PC-3 (cell line): ENCODE measurements at regions not wholly inside any gene's neighbourhood (a gene's known extent, or its start where the extent isn't known, plus 50 kb on each side); places are given as distances from the start of the nearest gene placed in this dataset.

Source experiments
- ATAC-seq: fragments of 200-7000 bp; cut with Tn5 transposase; 2 replicates; pipeline ENCODE4 v1.9.1; 2020; ENCODE audit warnings: mild to moderate bottlenecking, moderate library complexity
- BruUV-seq: library from RNA; stranded (reverse); fragments of 400-500 nt; replicated peaks from 2 replicates; lab custom pipeline; 2021; lab: Mats Ljungman, UMichigan
- CTCF ChIA-PET: fragments of 300-600 bp; sonication (Branson Sonifier 250); formaldehyde crosslinking; loops from one replicate; lab custom pipeline; 2022; ENCODE audit warnings: antibody characterized with exemption; lab: Charles Lee
- POLR2A ChIA-PET: fragments of 300-600 bp; sonication (Branson Sonifier 250); formaldehyde crosslinking; loops from one replicate; lab custom pipeline; 2022; ENCODE audit warnings: antibody characterized with exemption; ENCODE audit not compliant: unreplicated experiment; lab: Charles Lee
- DNase-seq: peaks from one replicate; pipeline ENCODE4 v3.0.0-alpha.2; 2015
- H2AFZ ChIP-seq: fragments of 300-600 bp; sonication (generic); 2 replicates; pipeline ENCODE4 v1.6.0; 2016; ENCODE audit warnings: antibody characterized with exemption, low read length
- H3F3A ChIP-seq: fragments of 300-600 bp; sonication (generic); one replicate; pipeline ENCODE4 v1.6.0; 2017; ENCODE audit warnings: antibody characterized with exemption, low read length, control low read depth, mild to moderate bottlenecking; ENCODE audit not compliant: unreplicated experiment
- H3K27ac ChIP-seq: fragments of 300-600 bp; sonication (generic); 2 replicates; pipeline ENCODE4 v1.5.1; 2016; ENCODE audit warnings: mild to moderate bottlenecking, low read length
- H3K27me3 ChIP-seq: fragments of 300-600 bp; sonication (generic); 2 replicates; pipeline ENCODE4 v1.6.1; 2016; ENCODE audit warnings: low read length, mixed read lengths
- H3K36me3 ChIP-seq: fragments of 300-600 bp; sonication (generic); 2 replicates; pipeline ENCODE4 v1.6.1; 2016; ENCODE audit warnings: low read depth, mixed run types, low read length, mixed read lengths
- H3K4me1 ChIP-seq: fragments of 300-600 bp; sonication (generic); 2 replicates; pipeline ENCODE4 v1.5.1; 2016; ENCODE audit warnings: low read length; ENCODE audit not compliant: insufficient read depth
- H3K4me2 ChIP-seq: fragments of 300-600 bp; sonication (generic); 2 replicates; pipeline ENCODE4 v1.6.0; 2016; ENCODE audit warnings: low read length
- H3K4me3 ChIP-seq: fragments of 300-600 bp; sonication (generic); 2 replicates; pipeline ENCODE4 v1.5.1; 2016; ENCODE audit warnings: mild to moderate bottlenecking, low read length, mixed read lengths
- H3K79me2 ChIP-seq: fragments of 300-600 bp; sonication (generic); 2 replicates; pipeline ENCODE4 v1.6.1; 2017; ENCODE audit warnings: low read length, mixed read lengths
- H3K9ac ChIP-seq: fragments of 300-600 bp; sonication (generic); 2 replicates; pipeline ENCODE4 v1.6.0; 2016; ENCODE audit warnings: mild to moderate bottlenecking, low read length
- H3K9me2 ChIP-seq: fragments of 300-600 bp; sonication (generic); replicated peaks from 2 replicates; pipeline ENCODE4 v1.6.1; 2016; ENCODE audit warnings: mixed run types, low read length, mixed read lengths
- H3K9me3 ChIP-seq: fragments of 300-600 bp; sonication (generic); 2 replicates; pipeline ENCODE4 v1.6.1; 2016; ENCODE audit warnings: low read length, mixed read lengths
- H4K20me1 ChIP-seq: fragments of 300-600 bp; sonication (generic); 2 replicates; pipeline ENCODE4 v1.6.1; 2016; ENCODE audit warnings: low read length, mixed read lengths
- EZH2 ChIP-seq: fragments of 300-600 bp; sonication (generic); IDR thresholded peaks from one replicate; pipeline ENCODE4 v1.6.1; 2017; ENCODE audit warnings: antibody characterized with exemption, mild to moderate bottlenecking, low read length; ENCODE audit not compliant: unreplicated experiment
- EZH2phosphoT487 ChIP-seq: fragments of 300-600 bp; sonication (generic); IDR thresholded peaks from 2 replicates; pipeline ENCODE4 v1.6.1; 2018; ENCODE audit warnings: mild to moderate bottlenecking, antibody characterized with exemption, low read length, borderline replicate concordance
- intact Hi-C: fragments of 100-400 bp; cut with micrococcal nuclease; formaldehyde crosslinking; loops from 2 replicates; pipeline ENCODE4 v1.9.0; 2023
- TF ChIP-seq, protein P1 (sequence below): fragments of 300-600 bp; sonication (generic); conservative IDR thresholded peaks from 2 replicates; pipeline ENCODE4 v1.5.1; 2017; ENCODE audit warnings: antibody characterized with exemption, low read depth, mild to moderate bottlenecking, low read length

DNA sequence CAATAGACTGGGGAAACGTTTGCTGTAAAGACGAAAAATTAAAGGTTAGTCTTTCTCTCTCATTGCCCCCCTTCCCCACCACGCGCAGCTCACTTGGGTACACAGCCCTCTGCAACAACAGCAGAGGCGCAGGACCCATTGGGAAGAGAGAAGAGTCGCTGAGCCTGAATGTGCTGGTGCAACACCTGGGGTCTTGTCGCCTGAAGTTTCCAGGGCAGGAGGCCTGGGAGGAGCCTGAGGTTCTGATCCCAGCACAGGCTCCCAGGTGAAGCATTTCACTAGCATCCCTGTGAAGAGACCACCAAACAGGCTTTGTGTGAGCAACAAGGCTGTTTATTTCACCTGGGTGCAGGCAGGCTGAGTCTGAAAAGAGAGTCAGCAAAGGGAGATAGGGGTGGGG, 116.2 kb upstream of the NTM start:
- Histone ChIP-seq H3K4me1 (no peaks in the 10 kb centered on the region), H3K9ac (no peak overlapping the region), H3K36me3 (no peaks in the 10 kb centered on the region), H3K27me3 (peaks cover 63% of the 10 kb centered on the region), H3K79me2 (no peaks in the 10 kb centered on the region), H4K20me1 (no peaks in the 10 kb centered on the region), H3K4me2 (no peak overlapping the region), H2AFZ (no peak overlapping the region), H3K9me3 (no peaks in the 10 kb centered on the region), H3F3A (no peaks in the 10 kb centered on the region), H3K9me2 (no peaks in the 10 kb centered on the region), H3K4me3 (no peak overlapping the region), H3K27ac (no peak overlapping the region)
- DNase-seq (no peak), ATAC-seq (no peak)
- no TSS peak for BruUV-seq
- ChIA-PET POLR2A (no interaction called here), CTCF (no interaction called here)
- TF ChIP-seq EZH2phosphoT487 (no peak), EZH2 (no peak)
- TF ChIP-seq, protein P1, sequence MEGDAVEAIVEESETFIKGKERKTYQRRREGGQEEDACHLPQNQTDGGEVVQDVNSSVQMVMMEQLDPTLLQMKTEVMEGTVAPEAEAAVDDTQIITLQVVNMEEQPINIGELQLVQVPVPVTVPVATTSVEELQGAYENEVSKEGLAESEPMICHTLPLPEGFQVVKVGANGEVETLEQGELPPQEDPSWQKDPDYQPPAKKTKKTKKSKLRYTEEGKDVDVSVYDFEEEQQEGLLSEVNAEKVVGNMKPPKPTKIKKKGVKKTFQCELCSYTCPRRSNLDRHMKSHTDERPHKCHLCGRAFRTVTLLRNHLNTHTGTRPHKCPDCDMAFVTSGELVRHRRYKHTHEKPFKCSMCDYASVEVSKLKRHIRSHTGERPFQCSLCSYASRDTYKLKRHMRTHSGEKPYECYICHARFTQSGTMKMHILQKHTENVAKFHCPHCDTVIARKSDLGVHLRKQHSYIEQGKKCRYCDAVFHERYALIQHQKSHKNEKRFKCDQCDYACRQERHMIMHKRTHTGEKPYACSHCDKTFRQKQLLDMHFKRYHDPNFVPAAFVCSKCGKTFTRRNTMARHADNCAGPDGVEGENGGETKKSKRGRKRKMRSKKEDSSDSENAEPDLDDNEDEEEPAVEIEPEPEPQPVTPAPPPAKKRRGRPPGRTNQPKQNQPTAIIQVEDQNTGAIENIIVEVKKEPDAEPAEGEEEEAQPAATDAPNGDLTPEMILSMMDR, result no peak
- intact Hi-C loops, result no loop called here

DNA sequence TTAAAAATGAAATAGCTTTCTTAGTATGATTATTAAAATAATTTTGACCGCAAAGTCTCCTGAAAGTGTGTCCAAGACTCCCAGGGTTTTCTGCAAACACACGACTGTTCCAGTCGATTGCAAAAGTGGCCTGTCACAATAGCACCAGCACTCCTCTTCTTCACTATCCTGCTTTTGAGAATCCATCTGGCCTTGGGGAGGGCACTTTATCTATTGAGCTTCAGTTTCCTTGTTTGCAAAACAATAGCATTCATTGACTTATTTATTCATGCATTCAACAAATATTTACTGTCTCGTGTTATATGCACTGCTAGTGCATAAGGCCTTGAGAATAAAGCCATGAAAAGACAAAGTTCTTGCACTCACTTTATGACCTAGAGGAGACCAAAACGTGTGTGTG, 96.2 kb upstream of the NTM start:
- Histone ChIP-seq H3K27me3 (peaks cover 37% of the 10 kb centered on the region), H3K9me3 (no peaks in the 10 kb centered on the region), H3K4me1 (no peaks in the 10 kb centered on the region), H2AFZ (no peak overlapping the region), H3K79me2 (no peaks in the 10 kb centered on the region), H3K9me2 (no peaks in the 10 kb centered on the region), H4K20me1 (no peaks in the 10 kb centered on the region), H3K4me3 (no peak overlapping the region), H3K4me2 (no peak overlapping the region), H3K36me3 (no peaks in the 10 kb centered on the region), H3K9ac (no peak overlapping the region), H3K27ac (no peak overlapping the region), H3F3A (no peaks in the 10 kb centered on the region)
- TF ChIP-seq EZH2phosphoT487, result no peak
- TF ChIP-seq EZH2, result no peak
- TF ChIP-seq, protein P1, result no peak
- DNase-seq (no peak), ATAC-seq (no peak)
- ChIA-PET CTCF (no interaction called here), POLR2A (no interaction called here)
- intact Hi-C loops, result no loop called here
- no TSS peak for BruUV-seq

GRCh38 chr11:131275580-131275979, 94.8 kb upstream of the NTM start:
- Histone ChIP-seq H4K20me1 (no peaks in the 10 kb centered on the region), H3K4me2 (no peak overlapping the region), H3K27ac (no peak overlapping the region), H3K9me2 (no peaks in the 10 kb centered on the region), H3K36me3 (no peaks in the 10 kb centered on the region), H3K9ac (no peak overlapping the region), H3K4me3 (no peak overlapping the region), H2AFZ (no peak overlapping the region), H3K27me3 (peaks cover 46% of the 10 kb centered on the region), H3K4me1 (no peaks in the 10 kb centered on the region), H3F3A (no peaks in the 10 kb centered on the region), H3K9me3 (no peaks in the 10 kb centered on the region), H3K79me2 (no peaks in the 10 kb centered on the region)
- BruUV-seq, result no TSS peak
- POLR2A ChIA-PET, result no interaction called here
- no peak for ATAC-seq
- CTCF ChIA-PET, result no interaction called here
- no peak for TF ChIP-seq EZH2phosphoT487
- TF ChIP-seq, protein P1, result no peak
- TF ChIP-seq EZH2, result no peak
- intact Hi-C loops, result no loop called here
- DNase-seq, result no peak
